HG03175 (cell line): ENCODE measurements at regions not wholly inside any gene's neighbourhood (a gene's known extent, or its start where the extent isn't known, plus 50 kb on each side); places are given as distances from the start of the nearest gene placed in this dataset.

ENCODE experiments used
- ATAC-seq: cut with Tn5 transposase; IDR thresholded peaks from one replicate; pipeline ENCODE4 v1.9.1; 2021; ENCODE audit warnings: mild to moderate bottlenecking, moderate library complexity; ENCODE audit not compliant: unreplicated experiment

DNA sequence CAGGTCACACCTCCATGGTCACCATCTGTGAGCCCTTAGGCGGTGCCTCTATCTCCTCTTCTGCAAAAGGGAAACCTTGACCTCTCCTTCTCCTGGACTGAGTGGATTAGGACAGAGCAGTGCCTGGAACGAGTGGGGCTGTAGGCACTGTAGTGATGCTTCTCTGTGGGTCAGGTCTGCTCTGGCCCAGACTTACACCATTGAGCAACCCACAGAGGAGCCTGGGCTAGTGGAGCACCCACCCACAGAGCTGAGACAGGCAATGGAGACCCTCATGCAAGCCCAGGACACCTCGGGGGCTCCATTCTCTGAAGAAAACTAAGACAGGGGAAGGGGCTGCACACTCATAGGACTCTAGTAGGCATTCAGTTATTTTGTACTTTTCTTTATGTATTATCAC is 400.6 kb downstream of the GADD45G start:
- ATAC-seq = no peak

DNA sequence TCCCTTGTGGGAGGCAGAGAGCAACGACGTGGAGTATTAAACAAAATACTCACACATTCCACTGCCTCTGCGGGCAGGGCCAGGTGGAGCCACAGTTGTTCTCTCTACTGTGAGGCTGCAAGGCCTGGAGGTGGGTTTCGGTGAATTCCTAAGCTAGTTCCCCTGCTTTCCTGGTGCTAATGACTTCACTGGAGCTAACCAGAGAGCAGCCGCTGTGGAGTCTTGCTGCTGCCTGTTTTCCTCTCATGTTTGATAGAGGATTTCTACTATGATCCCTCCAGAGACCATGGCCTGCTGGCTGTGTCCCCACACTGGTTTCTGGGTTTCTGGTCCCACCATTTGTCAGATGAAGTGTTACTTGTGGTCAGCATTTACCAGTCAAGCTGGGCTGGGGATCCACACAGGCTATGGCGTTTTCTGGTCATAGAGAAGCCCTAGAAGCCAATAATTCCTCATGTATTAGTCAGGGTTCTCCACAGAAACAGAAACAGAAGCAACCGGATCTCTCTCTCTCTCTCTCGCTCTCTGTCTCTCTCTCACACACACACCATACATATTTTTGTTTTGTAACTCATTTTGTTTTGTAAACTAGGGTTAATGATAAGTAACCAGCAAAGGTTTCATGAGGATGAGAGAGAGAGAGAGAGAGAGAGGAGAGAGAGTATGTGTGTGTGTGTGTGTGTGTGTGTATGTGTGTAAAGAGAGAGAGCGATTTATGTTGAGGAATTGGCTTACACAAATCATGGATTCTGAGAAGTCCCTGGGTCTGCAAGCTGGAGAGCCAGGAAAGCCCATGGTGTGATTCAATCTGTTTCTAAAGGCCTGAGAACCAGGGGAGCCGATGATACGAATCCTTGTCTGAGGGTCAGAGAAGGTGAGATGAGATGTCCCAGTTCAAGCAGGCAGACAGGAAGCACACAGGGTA is 403.0 kb downstream of the GADD45G start:
- no peak for ATAC-seq

GRCh38 chr9:90009447-90009846 is 404.6 kb downstream of the GADD45G start:
- no peak for ATAC-seq

DNA sequence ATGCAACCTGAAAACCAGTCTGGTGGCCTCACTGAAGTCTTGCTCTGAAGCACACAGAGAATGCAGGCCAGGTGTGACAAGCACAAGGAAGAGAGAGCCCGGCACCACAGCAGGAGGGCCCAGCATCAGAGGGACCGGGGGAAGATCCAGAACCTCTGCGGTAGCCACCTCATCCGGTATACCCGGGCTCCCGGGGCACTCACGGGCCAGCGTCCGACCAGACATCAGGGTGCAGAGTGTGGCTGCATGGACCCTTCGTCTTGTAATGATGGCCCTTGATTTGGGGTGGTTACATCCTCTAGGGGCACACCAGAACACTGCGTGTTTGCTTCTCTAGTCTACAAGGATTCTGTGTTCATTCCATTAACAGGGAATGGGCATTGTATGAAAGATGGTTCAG is 406.0 kb downstream of the GADD45G start:
- no peak for ATAC-seq

DNA sequence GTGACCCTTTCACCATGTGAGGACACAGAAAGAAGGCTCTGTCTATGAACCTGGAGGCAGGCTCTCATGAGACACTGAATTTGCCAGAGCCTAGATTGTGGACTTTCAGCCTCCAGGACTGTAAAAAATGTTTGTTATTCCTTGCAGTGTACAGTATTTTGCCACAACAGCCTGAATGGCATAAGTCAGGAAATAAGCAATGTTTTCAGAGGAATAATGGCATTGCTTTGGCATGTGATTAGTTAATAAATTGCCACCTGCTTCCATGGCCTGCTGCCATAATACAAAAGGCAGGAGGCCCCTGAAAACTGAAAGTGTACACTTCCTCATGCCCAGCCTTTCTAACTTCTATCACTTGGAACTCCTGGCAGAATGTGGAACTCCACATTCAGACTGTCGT is 408.1 kb downstream of the GADD45G start:
- no peak for ATAC-seq

GRCh38 chr9:90013778-90014177 is 409.0 kb downstream of the GADD45G start:
- no peak for ATAC-seq

GRCh38 chr9:90014421-90014820 is 409.6 kb downstream of the GADD45G start:
- ATAC-seq = no peak

DNA sequence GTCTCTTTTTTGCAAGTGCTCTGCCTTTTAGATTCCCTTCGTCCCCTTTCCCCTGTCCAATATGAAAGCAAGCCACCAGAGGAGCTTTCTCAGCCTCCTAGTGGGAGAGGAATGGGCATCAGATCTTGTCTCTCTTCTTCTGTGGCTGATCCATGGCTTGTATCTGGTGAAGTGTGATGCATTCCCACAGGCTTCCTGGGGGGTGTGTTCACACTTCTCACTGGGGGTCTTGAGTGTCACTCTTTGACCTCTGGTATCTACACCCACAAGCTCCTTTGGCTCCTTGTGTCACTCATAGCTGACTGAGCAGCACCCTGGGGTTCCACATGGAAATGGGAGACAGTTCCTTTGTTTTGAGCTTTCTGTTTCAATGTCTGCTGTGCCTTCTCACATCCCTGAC is 411.5 kb downstream of the GADD45G start:
- ATAC-seq = no peak

DNA sequence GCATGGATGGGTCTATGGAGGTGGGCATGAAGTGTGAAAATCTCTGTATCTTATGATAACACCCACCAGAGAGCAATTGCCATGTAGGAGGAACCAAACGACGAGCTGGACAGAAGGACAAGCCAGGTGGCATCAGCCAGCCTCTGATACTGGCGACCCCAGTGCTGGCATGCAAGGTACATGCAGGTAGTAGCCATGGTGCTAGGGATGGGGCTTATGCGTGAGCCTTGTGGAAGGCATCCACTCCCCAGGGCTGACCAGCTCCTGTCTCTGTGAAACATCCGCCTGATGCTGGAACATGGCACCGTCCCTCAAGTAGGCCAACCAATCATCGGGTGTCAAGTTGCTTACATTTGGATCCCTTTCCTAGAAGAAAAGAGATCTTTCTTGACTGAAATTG is 412.9 kb downstream of the GADD45G start:
- ATAC-seq = no peak

GRCh38 chr9:90018688-90019087 is 413.9 kb downstream of the GADD45G start:
- ATAC-seq = no peak

DNA sequence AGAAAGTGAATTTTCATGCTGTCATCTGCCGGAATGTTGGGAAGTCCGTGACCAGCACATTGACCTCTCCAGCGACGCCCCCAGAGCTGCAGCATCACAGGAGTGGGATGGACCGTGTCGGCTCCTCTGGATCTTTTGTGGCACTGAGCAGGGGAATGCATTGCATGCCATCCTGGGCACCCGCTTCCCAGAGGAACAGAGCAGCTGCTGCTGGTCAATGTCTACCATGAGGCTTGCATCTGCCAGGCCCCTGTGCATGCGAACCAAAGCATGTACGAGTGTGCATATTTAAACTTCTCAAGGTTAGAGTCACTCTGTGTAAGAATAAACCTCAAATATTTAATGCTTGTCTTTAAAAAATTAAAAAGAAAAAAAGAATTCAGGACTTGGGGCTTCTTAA is 414.8 kb downstream of the GADD45G start:
- ATAC-seq = no peak

DNA sequence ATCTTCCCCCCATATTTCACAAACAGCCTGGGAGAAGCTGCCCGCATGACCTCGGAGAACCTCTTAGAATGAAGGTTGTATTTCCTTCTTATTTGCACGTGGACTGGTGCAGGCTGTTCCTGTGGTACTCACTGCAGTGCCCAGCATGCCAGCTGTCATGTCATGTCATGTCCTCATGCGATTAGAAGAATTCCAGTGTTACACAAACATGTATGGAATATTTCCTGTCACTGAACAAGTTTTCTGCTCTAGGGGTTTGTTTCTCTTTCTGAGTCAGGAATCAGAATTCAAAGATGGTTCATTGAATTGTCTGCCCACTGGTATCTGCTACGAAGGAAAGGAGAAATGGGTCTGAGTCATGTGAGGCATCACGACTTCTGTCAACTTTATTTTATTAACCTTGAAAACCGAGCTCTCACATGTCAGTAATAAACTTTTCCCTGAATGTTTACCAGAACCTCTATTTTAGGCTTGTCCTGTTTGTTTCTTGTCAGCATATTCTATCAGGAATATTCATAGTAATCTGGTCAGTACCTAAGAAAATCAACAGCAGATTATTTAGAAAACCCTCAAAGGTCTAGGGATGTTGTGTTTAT is 415.6 kb downstream of the GADD45G start:
- ATAC-seq = no peak

- no peak for ATAC-seq
Observed at GRCh38 chr9:90021216-90021906, 416.5 kb downstream of the GADD45G start.

DNA sequence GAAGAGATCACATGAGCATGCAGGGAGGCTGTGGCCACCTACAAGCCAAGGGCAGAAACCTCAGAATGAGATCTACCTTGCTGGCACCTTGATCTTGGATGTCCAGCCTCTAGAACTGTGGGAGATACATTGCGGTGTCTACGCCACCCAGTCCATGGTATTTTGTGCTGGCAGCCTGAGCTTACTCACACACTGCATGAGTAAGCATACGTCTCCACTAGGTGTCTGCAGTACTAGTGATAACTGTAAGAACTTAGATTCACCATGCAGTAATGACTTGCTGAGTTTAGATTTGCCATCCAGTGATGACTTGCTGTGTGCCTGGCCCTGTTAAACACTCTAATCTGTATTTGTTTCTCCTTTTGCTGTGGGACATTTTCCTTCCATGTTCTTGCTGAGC is 417.7 kb downstream of the GADD45G start:
- ATAC-seq = no peak

GRCh38 chr9:90023861-90024260 is 419.0 kb downstream of the GADD45G start:
- ATAC-seq = no peak

- no peak for ATAC-seq
Observed at GRCh38 chr9:90024409-90024808, 419.6 kb downstream of the GADD45G start.

GRCh38 chr9:90024823-90025222 is 420.0 kb downstream of the GADD45G start:
- ATAC-seq = no peak

DNA sequence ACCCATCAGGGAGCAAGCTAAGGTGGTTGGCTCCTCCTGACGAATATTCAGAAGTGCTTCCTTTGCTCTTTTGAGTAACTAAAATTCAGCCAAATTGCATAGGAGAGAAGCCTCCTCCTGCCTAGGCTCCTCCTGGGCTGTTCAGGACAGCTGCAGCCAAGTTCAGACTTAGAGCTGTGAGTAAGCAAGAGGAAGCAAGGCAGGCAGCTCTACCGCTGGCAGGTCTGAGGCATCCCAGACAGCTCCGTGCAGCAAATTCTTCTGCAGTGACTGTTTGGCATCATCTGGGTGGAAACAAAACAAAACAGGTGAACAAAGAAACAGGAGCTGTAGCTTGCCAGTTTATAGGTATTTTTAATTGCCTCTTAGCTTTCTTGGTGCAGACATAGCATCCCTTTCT is 421.0 kb downstream of the GADD45G start:
- ATAC-seq = no peak

DNA sequence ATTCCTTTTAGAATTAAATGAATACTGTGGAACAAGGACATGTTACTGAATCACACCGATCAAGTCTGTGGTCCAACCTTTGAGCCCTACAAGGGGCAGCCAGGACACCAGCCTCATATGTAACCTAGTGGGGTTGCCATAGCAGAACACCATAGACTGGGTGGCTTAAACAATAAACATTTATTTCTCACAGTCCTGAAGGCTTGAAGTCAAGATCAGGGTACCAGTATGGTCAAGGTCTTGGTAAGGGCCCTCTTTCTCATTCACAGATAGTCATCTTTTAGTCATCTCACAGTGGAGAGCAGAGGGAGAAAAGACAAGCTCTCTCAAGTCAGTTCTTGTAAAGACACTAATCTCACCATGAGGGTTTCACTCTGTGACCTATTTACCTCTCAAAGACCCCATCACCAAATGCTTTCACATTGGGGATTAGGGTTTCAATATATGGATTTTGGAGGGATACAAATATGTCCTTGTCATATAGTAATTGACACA is 422.5 kb downstream of the GADD45G start:
- no peak for ATAC-seq

DNA sequence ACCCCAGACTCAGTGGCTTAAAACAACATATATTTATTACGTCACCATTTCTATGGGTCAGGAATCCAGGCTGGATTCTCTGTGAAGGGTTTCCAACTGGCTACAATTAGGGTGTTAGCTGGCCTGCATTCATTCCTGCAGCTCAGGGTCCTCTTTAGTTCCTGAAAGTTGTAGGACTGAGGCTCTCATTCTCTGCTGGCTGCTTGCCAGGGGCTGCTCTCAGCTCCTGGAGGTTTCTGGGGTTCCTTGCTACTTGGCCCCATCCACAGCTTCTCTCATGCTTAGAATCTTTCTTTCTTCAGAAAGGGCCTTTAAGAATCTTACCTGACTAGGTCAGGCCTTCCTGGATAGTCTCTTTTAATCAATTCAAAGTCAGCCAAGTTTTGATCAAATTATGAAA is 424.6 kb downstream of the GADD45G start:
- no peak for ATAC-seq

- no peak for ATAC-seq
Observed at GRCh38 chr9:90029996-90030395, 425.2 kb downstream of the GADD45G start.
